OCI-LY7 (cell line): ENCODE measurements at regions not wholly inside any gene's neighbourhood (a gene's known extent, or its start where the extent isn't known, plus 50 kb on each side); places are given as distances from the start of the nearest gene placed in this dataset.

Experiments
- BruUV-seq: library from RNA; stranded (reverse); fragments of 400-500 nt; replicated peaks from 2 replicates; lab custom pipeline; 2021; lab: Mats Ljungman, UMichigan
- CTCF ChIA-PET: fragments of 300-600 bp; sonication (Branson Sonifier 250); formaldehyde crosslinking; loops from one replicate; lab custom pipeline; 2022; ENCODE audit warnings: antibody characterized with exemption; ENCODE audit not compliant: unreplicated experiment; lab: Charles Lee
- POLR2A ChIA-PET: fragments of 300-600 bp; sonication (Branson Sonifier 250); formaldehyde crosslinking; loops from one replicate; lab custom pipeline; 2022; ENCODE audit warnings: antibody characterized with exemption; lab: Charles Lee
- DNase-seq: peaks from one replicate; pipeline ENCODE4 v3.0.0-alpha.2; 2015; ENCODE audit warnings: low spot score
- H2AFZ ChIP-seq: fragments of 200-600 bp; sonication (generic), shearing (Covaris generic); 2 replicates; pipeline ENCODE4 v1.6.1; 2014; ENCODE audit warnings: mild to moderate bottlenecking, antibody characterized with exemption, low read length, moderate library complexity
- H3K27ac ChIP-seq: fragments of 200-600 bp; sonication (generic); 2 replicates; pipeline ENCODE4 v1.5.1; 2014; ENCODE audit warnings: mixed run types, low read depth, mild to moderate bottlenecking, moderate library complexity, low read length, inconsistent platforms; ENCODE audit not compliant: poor library complexity, severe bottlenecking
- H3K36me3 ChIP-seq: fragments of 200-600 bp; sonication (generic); 2 replicates; pipeline ENCODE4 v1.6.1; 2014; ENCODE audit warnings: mild to moderate bottlenecking, antibody characterized with exemption, low read length, moderate library complexity, mixed read lengths; ENCODE audit not compliant: insufficient read depth
- H3K4me1 ChIP-seq: fragments of 200-600 bp; sonication (generic); 2 replicates; pipeline ENCODE4 v1.5.1; 2014; ENCODE audit warnings: mild to moderate bottlenecking, low read length; ENCODE audit not compliant: insufficient read depth, poor library complexity, severe bottlenecking
- H3K4me2 ChIP-seq: fragments of 200-600 bp; sonication (generic); 2 replicates; pipeline ENCODE4 v1.6.1; 2014; ENCODE audit warnings: mild to moderate bottlenecking, low read length
- H3K4me3 ChIP-seq: fragments of 200-600 bp; sonication (generic); 2 replicates; pipeline ENCODE4 v1.5.1; 2014; ENCODE audit warnings: mild to moderate bottlenecking, low read depth, low read length; ENCODE audit not compliant: poor library complexity, severe bottlenecking
- H3K79me2 ChIP-seq: fragments of 200-600 bp; sonication (generic); 2 replicates; pipeline ENCODE4 v1.6.1; 2016; ENCODE audit warnings: low read depth, mild to moderate bottlenecking, low read length, moderate library complexity, mixed read lengths; ENCODE audit not compliant: insufficient read depth
- H3K9me2 ChIP-seq: fragments of 200-600 bp; sonication (generic); 2 replicates; pipeline ENCODE4 v1.6.1; 2016; ENCODE audit warnings: mild to moderate bottlenecking, low read length, mixed read lengths; ENCODE audit not compliant: insufficient read depth
- H3K9me3 ChIP-seq: fragments of 200-600 bp; sonication (generic); 2 replicates; pipeline ENCODE4 v1.6.1; 2014; ENCODE audit warnings: mild to moderate bottlenecking, mixed run types, low read length, mixed read lengths
- H4K20me1 ChIP-seq: fragments of 200-600 bp; sonication (generic); 2 replicates; pipeline ENCODE4 v1.6.1; 2014; ENCODE audit warnings: mild to moderate bottlenecking, antibody characterized with exemption, low read length, moderate library complexity, mixed read lengths; ENCODE audit not compliant: insufficient read depth
- EZH2phosphoT487 ChIP-seq: fragments of 200-600 bp; sonication (generic); IDR thresholded peaks from 2 replicates; pipeline ENCODE4 v1.6.1; 2018; ENCODE audit warnings: low read depth, borderline replicate concordance, mild to moderate bottlenecking, mixed run types, antibody characterized with exemption, low read length, moderate library complexity, mixed read lengths
- intact Hi-C: fragments of 100-400 bp; cut with micrococcal nuclease; formaldehyde crosslinking; loops from one replicate; pipeline ENCODE4 v1.10.0; 2022; ENCODE audit not compliant: unreplicated experiment
- TF ChIP-seq, protein P1 (sequence below): fragments of 200-600 bp; sonication (generic); conservative IDR thresholded peaks from 2 replicates; pipeline ENCODE4 v1.5.1; 2014; ENCODE audit warnings: mild to moderate bottlenecking, antibody characterized with exemption, low read length, moderate library complexity, mixed read lengths

DNA sequence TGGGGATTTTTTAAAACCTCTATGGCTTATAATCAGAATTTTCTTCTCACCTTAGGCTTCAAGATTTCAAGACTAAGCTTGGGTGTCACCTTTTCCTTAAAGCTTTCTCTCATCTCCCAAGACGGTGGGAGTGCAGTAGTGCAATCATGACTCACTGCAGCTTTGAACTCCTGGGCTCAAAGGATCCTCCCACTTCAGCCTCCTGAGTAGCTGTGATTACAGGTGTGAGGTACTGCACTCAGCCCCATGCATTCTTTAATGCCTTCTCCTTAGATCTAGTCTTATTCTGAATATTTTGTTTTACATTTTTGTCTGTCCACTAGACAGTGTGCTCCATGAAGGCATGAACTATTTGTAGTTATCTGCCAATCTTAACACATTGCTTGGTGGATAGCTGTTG lies 55.7 kb upstream of the FAT3 start:
- intact Hi-C loops = no loop called here
- POLR2A ChIA-PET = no interaction called here
- no peak overlapping the region for H3K4me3 ChIP-seq
- TF ChIP-seq, protein P1, sequence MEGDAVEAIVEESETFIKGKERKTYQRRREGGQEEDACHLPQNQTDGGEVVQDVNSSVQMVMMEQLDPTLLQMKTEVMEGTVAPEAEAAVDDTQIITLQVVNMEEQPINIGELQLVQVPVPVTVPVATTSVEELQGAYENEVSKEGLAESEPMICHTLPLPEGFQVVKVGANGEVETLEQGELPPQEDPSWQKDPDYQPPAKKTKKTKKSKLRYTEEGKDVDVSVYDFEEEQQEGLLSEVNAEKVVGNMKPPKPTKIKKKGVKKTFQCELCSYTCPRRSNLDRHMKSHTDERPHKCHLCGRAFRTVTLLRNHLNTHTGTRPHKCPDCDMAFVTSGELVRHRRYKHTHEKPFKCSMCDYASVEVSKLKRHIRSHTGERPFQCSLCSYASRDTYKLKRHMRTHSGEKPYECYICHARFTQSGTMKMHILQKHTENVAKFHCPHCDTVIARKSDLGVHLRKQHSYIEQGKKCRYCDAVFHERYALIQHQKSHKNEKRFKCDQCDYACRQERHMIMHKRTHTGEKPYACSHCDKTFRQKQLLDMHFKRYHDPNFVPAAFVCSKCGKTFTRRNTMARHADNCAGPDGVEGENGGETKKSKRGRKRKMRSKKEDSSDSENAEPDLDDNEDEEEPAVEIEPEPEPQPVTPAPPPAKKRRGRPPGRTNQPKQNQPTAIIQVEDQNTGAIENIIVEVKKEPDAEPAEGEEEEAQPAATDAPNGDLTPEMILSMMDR = no peak
- no peak for TF ChIP-seq EZH2phosphoT487
- H3K79me2 ChIP-seq = no peaks in the 10 kb centered on the region
- CTCF ChIA-PET = no interaction called here
- H4K20me1 ChIP-seq = no peaks in the 10 kb centered on the region
- H2AFZ ChIP-seq = no peak overlapping the region
- H3K36me3 ChIP-seq = no peaks in the 10 kb centered on the region
- no peak overlapping the region for H3K27ac ChIP-seq
- BruUV-seq = no TSS peak
- DNase-seq = no peak
- H3K9me2 ChIP-seq = no peaks in the 10 kb centered on the region
- H3K4me2 ChIP-seq = no peak overlapping the region
- no peaks in the 10 kb centered on the region for H3K4me1 ChIP-seq
- H3K9me3 ChIP-seq = no peaks in the 10 kb centered on the region

DNA sequence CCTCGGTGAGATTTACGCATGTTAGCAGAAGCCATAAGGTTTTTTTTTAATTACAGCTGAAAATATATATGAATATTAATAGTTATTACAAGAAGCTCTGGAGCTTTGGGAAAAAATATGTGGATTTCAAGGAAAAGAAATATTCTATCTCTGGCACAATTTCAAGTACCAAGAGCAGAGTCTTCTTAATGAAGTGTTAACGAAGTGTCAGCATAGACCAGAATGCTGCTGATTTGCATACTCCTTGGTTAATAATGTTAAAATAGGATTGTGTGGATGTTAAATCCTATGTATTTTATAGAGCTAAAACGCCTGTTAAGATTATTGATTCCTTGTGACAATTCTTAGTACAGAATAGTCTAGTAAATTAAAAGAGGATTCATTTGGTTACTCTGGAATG lies 57.0 kb upstream of the FAT3 start:
- no TSS peak for BruUV-seq
- TF ChIP-seq, protein P1 = no peak
- no peak for TF ChIP-seq EZH2phosphoT487
- no peaks in the 10 kb centered on the region for H3K36me3 ChIP-seq

DNA sequence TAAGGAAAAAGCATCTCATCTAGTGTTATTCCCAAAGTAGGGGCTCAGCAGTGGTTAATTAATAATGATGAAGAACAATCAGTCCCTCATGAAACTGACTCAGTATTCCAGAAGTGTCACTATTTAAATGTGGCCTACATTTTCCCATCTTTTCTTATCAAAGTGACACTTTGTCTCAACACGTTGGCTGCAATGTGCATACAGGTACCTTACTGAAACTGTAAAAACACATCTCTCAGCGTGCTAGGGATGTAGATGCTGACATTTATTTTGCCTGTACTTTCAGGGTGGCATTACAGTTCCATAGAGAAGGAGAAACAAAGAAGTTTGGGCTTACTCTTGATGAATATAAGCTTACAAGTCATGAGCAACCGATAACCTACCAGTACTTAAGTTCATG lies 58.3 kb upstream of the FAT3 start:
- H4K20me1 ChIP-seq = no peaks in the 10 kb centered on the region
- TF ChIP-seq, protein P1 = no peak
- no peak for TF ChIP-seq EZH2phosphoT487
- H3K36me3 ChIP-seq = no peaks in the 10 kb centered on the region
- H2AFZ ChIP-seq = no peak overlapping the region
- H3K79me2 ChIP-seq = no peaks in the 10 kb centered on the region
- H3K27ac ChIP-seq = no peak overlapping the region
- no peaks in the 10 kb centered on the region for H3K9me3 ChIP-seq
- no peak for DNase-seq
- intact Hi-C loops = no loop called here
- no TSS peak for BruUV-seq
- H3K4me3 ChIP-seq = no peak overlapping the region
- no peaks in the 10 kb centered on the region for H3K9me2 ChIP-seq
- no peaks in the 10 kb centered on the region for H3K4me1 ChIP-seq
- POLR2A ChIA-PET = interaction anchor here (0.6 kb wide), 1 partner anchor 871 kb away, joined by 3 read pairs; no protein-coding TSS in a partner anchor
- no peak overlapping the region for H3K4me2 ChIP-seq
- CTCF ChIA-PET = no interaction called here

More for the DNA sequence above, 57.0 kb upstream of the FAT3 start:
- DNase-seq = no peak
- Histone ChIP-seq H3K4me1 (no peaks in the 10 kb centered on the region), H3K4me2 (no peak overlapping the region), H4K20me1 (no peaks in the 10 kb centered on the region), H3K4me3 (no peak overlapping the region), H3K9me2 (no peaks in the 10 kb centered on the region), H2AFZ (no peak overlapping the region), H3K79me2 (no peaks in the 10 kb centered on the region), H3K9me3 (no peaks in the 10 kb centered on the region), H3K27ac (no peak overlapping the region)
- CTCF ChIA-PET = no interaction called here
- intact Hi-C loops = no loop called here
- POLR2A ChIA-PET = interaction anchor here (1.0 kb wide), 1 partner anchor 21 kb away, joined by 3 read pairs; no protein-coding TSS in a partner anchor
